GM08714 (cell line): ENCODE measurements at regions not wholly inside any gene's neighbourhood (a gene's known extent, or its start where the extent isn't known, plus 50 kb on each side); places are given as distances from the start of the nearest gene placed in this dataset.
"Not testable (repeated sequence)": the region's sequence is repeated elsewhere in the genome, so short reads cannot be mapped to it uniquely, and the experiment has no call there.

Experiments used
- H3K4me3 ChIP-seq: fragments of 200-500 bp; sonication (Bioruptor generic); 2 replicates; pipeline ENCODE4 v1.5.1; 2014; ENCODE audit warnings: mild to moderate bottlenecking, low read length, inconsistent platforms
- ZNF274 ChIP-seq: IDR thresholded peaks from 2 replicates; pipeline ENCODE4 v1.6.1; 2012; ENCODE audit warnings: mild to moderate bottlenecking, low read depth, low read length

DNA sequence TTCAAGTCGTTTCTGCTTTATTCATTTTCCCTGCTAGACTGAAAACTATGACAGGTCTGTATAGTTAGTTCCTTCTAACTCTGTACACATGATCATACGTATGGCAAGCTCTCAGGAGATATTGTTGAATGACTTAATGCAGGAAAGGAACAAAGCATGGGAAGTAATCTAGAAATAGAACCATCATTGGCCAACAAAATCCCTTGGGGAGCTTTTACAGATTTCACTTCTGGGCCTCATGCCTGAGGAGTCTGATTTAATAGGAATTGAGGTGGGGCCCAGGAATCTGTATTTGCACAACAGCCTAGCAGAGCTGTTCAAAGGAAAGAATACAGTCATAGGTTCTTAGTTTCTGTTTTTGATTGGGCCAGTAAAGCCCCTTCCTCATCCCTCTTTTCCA lies 229.2 kb downstream of the MAP2K6 start:
- TF ChIP-seq ZNF274 = no peak
- no peak overlapping the region for H3K4me3 ChIP-seq

DNA sequence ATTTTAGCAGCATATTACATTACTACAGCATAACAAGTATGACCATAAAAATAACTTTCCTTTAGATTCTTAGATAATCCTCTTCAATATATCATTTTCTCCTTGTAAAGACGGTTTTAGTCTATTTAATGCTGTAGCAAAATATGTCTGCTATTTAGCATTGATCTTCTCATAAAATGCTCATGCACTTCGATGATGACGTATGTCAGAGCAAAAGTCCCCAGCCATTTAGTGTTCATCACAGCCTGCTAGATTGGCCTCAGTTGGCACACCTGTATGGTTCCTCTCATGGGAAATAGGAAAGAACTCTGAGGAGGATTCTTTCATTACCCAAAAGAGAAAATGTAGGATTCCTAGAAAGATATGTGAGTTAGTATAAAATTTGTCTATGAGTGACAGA lies 232.2 kb downstream of the MAP2K6 start:
- no peak overlapping the region for H3K4me3 ChIP-seq
- TF ChIP-seq ZNF274 = no peak

DNA sequence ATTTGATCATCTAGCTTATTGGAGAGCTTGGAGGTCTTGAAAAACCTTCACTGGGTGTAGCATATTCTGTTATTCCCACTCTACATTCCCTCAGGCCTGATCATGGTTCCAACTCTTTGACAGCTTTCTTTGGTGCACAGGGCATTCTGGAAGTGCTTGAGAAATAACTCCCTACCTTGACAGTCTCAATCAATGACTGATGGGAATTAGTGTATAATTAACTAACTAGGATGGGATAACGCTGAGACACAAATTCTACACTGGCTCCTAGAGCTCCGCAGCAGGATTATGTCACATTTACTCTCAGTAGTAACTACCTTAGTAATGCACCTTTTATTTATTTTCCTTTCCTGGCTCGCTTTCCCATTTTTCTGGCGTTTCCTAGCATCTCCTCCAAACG lies 236.4 kb downstream of the MAP2K6 start:
- H3K4me3 ChIP-seq = no peak overlapping the region
- no peak for TF ChIP-seq ZNF274

DNA sequence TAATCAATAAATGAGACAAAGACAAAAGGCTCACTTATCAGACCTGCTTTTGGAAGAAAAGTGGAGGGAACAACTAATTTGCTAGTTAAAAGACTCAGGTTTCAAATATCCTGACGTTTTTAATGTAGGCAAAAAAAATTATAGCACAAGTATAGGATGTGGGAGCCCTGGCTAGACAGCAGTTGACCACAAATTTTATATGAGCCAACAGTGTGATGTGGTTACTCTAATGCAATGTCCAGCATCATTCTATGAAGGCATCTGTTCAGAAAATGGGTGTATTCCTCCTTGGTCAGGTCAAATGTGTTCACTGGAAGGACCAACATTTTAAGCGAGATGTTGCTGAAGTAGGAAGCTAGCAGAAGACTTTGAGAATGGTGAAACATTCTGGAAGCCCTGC lies 237.4 kb downstream of the MAP2K6 start:
- TF ChIP-seq ZNF274 = no peak

DNA sequence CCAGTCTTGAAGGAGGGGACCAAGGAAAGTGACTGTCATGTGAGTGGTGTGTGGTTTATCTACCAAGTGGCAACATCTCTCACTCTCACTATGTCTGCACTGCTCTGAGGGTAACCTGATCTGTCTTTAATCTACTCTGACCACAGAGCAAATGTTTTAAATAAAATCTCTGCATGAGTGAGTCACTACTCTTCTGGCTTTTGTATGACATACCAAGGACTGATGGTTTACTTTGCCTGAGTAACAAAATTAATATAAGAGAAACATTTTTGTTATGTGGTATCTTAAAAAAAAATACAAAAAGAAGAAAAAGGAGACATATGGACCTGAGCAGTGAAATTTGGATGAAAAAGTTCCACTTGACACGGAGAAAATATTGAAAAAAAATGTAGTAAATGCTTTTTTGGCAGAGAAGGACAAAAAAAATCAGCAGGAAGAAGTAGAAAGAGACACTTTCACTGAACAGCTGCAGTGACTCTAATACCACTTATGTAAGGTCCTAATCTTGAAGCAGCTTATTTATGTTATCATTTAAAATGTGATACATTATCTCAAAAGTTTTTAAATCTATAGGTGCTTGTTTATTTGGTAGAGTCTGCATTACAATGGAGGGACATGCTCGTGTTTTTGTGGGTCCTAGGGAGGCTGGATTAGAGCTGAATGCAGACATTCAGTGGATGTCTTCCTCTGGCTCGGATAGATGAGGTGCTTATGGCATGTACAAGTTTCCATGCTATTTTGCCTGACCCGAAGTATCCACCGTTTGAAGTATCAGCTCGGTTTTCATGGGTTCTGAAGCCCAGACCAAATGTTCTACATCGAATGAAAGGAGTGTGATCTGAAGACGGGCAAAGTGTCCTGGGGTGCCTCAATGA lies 240.7 kb downstream of the MAP2K6 start:
- H3K4me3 ChIP-seq = no peak overlapping the region
- TF ChIP-seq ZNF274 = no peak

More for the DNA sequence above, 237.4 kb downstream of the MAP2K6 start:
- H3K4me3 ChIP-seq = no peak overlapping the region

DNA sequence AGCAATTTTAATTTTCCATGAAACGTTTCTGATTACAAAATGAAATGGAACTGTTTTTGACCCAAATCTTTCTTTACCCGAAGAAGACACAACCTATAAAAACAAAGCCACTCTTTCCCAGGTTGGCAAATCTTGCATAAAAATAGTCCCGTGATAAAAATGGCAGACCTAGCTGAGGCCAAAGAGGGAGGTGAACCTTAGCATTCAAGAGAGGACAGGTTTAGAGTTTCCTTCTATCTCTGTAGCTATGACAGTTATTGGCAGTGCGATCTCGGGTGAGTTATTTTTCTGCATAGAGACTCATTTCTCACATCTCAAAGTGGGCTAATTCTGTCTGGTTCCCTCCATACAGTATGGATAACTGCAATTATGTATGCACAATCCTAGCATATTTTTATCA lies 241.4 kb downstream of the MAP2K6 start:
- no peak for TF ChIP-seq ZNF274
- H3K4me3 ChIP-seq = no peak overlapping the region

DNA sequence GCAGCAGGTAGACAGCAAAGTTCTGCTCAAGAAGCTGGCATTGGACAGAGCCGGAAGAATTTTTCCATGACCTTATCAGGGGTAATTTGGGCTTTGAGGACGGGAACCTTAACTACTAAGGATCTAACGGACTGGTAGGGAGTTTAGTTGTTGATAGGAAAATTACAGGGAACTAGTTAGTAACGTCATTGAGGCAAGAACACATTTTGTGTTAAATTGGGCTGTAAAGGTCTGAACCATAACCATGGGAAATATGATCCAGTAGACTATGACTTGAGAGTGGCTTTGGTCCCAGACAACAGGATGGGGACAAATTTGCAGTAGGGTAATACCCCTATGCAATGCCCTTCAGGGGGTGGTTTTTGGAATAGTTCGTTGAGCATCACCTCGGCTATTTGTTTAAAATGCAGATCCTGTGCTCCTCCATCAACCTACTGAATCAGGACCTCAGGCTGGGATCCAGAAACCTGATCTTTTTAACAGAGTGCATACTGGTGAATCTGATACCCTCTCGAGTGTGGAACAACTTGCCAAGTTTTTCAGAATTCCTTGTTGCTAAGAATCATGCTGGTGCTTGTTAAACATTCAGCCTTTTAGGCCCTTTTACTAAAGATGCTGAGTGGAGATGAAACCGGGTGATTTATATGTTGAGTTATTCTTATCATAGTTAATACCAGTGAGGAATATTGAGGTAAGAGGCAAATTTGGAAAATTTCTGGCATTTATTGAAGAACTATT lies 255.1 kb downstream of the MAP2K6 start:
- no peak for TF ChIP-seq ZNF274
- no peak overlapping the region for H3K4me3 ChIP-seq

DNA sequence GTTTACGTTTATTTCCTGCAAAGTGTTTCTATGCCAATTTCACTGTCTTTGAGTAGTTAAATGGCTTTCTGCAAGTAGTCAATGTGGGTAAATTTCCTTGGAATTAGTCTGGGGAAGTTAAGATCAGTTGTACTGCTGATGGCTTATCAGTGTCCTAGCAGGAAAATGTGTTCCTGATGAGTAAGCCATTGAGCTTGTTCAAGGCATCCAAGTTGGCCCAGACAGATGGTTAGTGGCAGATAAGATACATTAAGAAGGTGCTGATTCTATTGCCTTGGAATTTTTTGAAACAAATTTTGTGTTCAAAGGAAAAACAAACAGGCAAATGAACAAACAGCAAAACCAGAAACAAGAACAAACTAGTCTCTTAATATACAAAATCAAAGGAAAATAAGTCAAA lies 258.4 kb downstream of the MAP2K6 start:
- no peak for TF ChIP-seq ZNF274
- no peak overlapping the region for H3K4me3 ChIP-seq

DNA sequence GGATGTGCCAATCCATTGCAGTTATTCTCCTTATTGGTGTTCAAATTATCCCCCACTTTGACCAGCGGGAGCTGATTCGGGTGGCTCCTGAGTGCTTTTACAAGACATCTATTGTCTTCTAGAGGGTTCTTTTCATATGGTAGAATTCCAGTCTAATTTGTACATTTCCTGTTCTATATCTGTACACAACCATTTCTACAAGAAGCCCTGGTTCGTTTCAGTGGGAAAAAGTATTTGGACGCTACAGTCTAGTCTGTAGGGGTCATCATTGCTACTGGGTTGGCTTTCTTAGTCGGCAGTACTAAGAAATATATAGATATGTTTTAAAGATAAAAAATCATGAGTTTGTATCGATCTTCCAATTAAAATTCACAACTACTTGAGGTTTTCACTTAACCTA lies 262.6 kb downstream of the MAP2K6 start:
- H3K4me3 ChIP-seq = no peak overlapping the region
- TF ChIP-seq ZNF274 = no peak

DNA sequence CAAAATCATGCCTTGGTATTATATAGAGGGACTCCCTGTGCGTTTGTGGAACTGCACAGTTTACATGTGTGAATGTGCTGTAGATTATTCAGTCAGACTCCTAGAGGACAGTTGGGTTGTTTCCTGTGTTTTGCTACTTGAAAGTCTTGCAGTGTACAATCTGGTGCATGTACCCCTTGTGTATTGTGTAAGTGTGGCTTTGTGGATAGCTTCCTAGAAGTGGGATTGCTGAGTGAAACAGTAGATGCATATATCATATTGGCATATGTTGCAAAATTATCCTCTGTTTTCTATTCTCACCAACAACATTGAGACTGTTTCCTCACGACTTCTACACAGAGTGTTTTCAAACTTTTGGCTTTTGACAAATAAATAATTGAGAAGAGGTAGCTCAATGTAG lies 263.7 kb downstream of the MAP2K6 start:
- no peak overlapping the region for H3K4me3 ChIP-seq
- no peak for TF ChIP-seq ZNF274

DNA sequence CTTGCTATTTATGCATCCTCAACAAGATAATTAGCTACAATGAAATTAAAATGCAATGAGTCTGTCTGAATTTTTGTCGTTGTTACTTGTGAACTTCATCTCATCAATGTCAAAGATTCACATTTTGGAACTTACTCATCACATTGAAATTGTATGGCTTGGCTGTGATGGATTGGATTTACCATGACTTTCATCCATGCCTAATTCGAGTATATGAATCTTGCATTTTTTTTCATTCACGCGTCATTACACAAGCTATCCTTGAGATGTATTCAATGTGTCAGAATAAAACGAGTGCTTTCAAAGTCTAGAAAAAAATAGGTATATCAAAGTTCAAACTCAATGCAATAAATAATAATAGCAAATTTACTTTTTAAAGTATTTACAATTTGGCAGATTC lies 265.3 kb downstream of the MAP2K6 start:
- TF ChIP-seq ZNF274 = no peak
- no peak overlapping the region for H3K4me3 ChIP-seq

DNA sequence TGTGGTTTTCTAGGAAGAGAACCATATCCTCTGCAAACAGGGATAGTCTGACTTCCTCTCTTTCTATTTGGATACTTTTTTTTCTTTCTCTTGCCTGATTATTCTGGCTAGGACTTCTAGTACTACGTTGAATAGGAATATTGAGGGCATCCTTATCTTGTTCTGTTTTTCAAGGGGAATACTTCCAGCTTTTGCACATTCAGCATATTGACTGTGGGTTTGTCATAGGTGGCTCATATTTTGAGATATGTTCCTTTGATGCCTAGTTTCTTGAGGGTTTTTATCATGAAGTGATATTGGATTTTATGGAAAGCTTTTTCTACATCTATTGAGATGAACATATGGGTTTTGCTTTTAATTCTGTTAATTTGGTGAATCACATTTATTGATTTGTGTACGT lies 269.8 kb downstream of the MAP2K6 start:
- TF ChIP-seq ZNF274 = no peak
- no peak overlapping the region for H3K4me3 ChIP-seq

DNA sequence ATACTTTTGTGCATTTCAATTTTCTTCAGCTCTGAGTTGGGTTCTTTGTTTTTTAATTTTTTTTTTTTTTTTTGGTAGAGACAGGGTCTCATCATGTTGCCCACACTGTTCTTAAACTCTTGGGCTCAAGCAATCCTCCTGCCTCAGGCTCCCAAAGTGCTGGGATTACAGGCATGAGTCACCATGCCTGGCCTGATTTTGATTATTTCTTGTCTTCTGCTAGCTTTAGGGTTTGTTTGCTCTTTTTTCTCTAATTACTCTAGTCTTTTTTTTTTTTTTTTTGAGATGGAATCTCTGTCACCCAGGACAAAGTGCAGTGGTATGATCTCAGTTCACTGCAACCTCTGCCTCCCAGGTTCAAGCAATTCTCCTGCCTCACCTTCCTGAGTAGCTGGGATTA lies 270.7 kb downstream of the MAP2K6 start:
- H3K4me3 ChIP-seq = not testable (repeated sequence)

DNA sequence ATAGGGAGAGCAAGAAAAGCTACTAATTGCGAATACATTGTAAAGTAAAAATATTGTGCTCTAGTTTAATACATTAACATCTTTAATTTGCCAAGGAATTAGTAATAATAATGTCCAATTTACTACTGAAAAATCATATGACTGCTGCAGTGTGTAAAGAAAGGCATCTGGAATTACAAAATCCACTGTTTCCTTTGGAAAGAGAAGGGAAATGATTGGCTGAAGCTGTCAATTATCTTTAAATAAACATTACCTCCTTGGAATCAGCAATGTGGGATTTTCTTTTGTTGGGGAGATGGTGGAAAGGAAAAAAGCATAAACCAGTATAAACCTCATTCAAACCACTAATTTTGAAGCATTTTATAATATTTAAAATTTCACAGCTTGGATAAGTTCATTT lies 276.0 kb downstream of the MAP2K6 start:
- no peak overlapping the region for H3K4me3 ChIP-seq
- no peak for TF ChIP-seq ZNF274

DNA sequence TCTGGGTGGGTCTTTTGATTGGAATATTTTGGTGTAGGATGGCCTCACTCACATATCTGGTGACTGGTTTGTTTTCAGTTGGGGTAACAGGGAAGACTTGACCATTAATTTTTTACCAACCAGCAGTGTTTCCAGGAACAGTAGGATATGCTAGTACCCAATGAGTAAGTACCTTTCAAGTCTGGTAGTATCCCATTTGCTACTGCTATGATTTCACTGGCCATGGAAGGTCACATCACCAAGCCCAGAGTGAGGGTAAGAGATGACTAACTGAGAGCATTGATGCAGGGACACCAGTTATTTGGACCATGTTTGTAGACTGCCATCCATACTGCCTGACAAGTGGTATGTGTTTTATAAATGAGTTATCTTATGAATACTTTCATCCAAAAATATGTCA lies 277.7 kb downstream of the MAP2K6 start:
- H3K4me3 ChIP-seq = no peak overlapping the region
- TF ChIP-seq ZNF274 = no peak
